Tibial nerve (tissue), 4 donors: ENCODE measurements at regions not wholly inside any gene's neighbourhood (a gene's known extent, or its start where the extent isn't known, plus 50 kb on each side); places are given as distances from the start of the nearest gene placed in this dataset.

Source experiments
- CTCF ChIP-seq, 5 experiments: fragments of 200-600 bp in 3 of 5; fragments of 450-650 bp in 2 of 5; sonication (generic) in 3 of 5; IDR thresholded peaks; one replicate each; pipeline ENCODE4 v1.5.1; 2016 to 2019; ENCODE audit warnings: antibody characterized with exemption in 5 of 5, mild to moderate bottlenecking in 3 of 5, moderate library complexity in 2 of 5
- EP300 ChIP-seq, 2 donors: sonication (generic); formaldehyde crosslinking; IDR thresholded peaks; one replicate each; pipeline ENCODE4 v1.6.1; 2017; ENCODE audit warnings: antibody characterized with exemption in 2 of 2, mild to moderate bottlenecking in 1 of 2
- POLR2A ChIP-seq, 2 donors: fragments of 450-650 bp; IDR thresholded peaks; one replicate each; pipeline ENCODE4 v1.6.1; 2017; ENCODE audit warnings: antibody characterized with exemption in 2 of 2, mild to moderate bottlenecking in 2 of 2, moderate library complexity in 2 of 2

- TF ChIP-seq EP300 (IDR thresholded peaks at IDR 0.05), result no peak
- TF ChIP-seq CTCF (IDR thresholded peaks at IDR 0.05), result no peak
- no peak for TF ChIP-seq POLR2A (IDR thresholded peaks at IDR 0.05)
Observed at GRCh38 chr10:128429321-128429720, 303.1 kb upstream of the MKI67 start.
